ENCODE measurements at regions not wholly inside any gene's neighbourhood (a gene's known extent, or its start where the extent isn't known, plus 50 kb on each side); places are given as distances from the start of the nearest gene placed in this dataset.
"Not testable (repeated sequence)": the region's sequence is repeated elsewhere in the genome, so short reads cannot be mapped to it uniquely, and the experiment has no call there.

GRCh38 chr4:49154308-49155103, 168.4 kb downstream of the CWH43 start:
- peak; percentile 21 to 68 for DNase-seq

DNA sequence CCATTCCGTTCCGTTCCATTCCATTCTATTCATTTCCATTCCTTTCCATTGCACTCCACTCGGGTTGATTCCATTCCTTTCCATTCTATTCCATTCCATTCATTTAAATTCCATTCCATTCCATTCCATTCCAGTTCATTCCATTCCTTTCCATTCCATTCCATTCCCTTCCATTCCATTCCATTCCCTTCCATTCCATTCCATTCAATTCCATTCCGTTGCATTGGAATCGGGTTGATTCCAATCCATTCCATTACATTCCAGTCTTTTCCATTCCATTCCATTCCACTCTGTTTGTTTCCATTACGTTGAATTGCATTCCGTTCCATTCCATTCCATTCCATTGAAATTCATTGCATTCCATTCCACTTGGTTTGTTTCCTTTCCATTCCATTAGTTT, 169.2 kb downstream of the CWH43 start:
- DNase-seq: not testable (repeated sequence)

- DNase-seq: not testable (repeated sequence)
Observed at GRCh38 chr4:49156309-49156708, 170.2 kb downstream of the CWH43 start.

GRCh38 chr4:49157630-49158029, 171.6 kb downstream of the CWH43 start:
- DNase-seq: not testable (repeated sequence)

GRCh38 chr4:49161111-49161541, 175.1 kb downstream of the CWH43 start:
- not testable (repeated sequence) for DNase-seq

DNA sequence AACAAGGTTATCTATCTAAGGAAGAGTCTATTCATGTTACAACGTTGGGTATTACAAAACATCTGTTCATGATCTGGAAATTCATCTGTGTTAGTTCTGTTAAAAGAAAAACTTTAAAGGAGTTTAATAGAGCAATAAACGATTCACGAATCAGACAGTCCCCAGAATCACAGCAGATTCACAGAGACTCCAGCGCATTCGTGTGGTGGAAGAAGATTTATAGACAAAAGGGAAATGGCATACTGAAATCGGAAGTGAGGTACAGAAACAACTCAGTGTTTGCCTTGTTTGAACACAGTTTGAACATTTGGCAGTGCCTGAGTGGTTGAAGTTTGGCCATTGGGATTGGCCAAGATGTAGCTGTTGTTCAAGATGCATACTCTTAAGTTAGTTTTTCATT, 178.8 kb downstream of the CWH43 start:
- DNase-seq: not testable (repeated sequence)

- DNase-seq: not testable (repeated sequence)
Observed at GRCh38 chr4:49177847-49178246, 191.8 kb downstream of the CWH43 start.

- DNase-seq: not testable (repeated sequence)
Observed at GRCh38 chr4:49181088-49181487, 195.0 kb downstream of the CWH43 start.

GRCh38 chr4:49211396-49212194, 225.5 kb downstream of the CWH43 start:
- DNase-seq: not testable (repeated sequence)

DNA sequence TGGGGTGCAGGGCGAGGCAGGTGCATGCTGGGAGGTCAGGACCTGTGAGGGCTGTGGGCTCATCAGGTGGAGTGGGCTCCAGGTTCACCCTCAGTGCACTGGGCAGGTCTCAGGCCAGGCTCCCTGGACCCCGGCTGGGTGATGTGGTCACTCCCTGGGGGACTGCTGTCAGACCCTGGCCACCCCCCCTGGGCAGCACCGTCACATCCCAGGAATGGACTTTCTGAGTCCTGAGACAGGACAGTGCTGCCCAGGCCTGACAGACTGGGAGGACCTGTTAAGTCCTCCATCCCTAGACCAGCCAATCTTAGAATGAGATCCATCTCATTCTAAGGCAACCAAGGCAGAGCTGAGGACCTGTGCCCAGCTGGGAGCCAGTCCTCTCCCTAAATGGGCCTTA, 227.2 kb downstream of the CWH43 start:
- not testable (repeated sequence) for DNase-seq

- DNase-seq: not testable (repeated sequence)
Observed at GRCh38 chr4:49213750-49214149, 227.7 kb downstream of the CWH43 start.

GRCh38 chr4:49214453-49215081, 228.5 kb downstream of the CWH43 start:
- not testable (repeated sequence) for DNase-seq

- not testable (repeated sequence) for DNase-seq
Observed at GRCh38 chr4:49215082-49215479, 229.0 kb downstream of the CWH43 start.

DNA sequence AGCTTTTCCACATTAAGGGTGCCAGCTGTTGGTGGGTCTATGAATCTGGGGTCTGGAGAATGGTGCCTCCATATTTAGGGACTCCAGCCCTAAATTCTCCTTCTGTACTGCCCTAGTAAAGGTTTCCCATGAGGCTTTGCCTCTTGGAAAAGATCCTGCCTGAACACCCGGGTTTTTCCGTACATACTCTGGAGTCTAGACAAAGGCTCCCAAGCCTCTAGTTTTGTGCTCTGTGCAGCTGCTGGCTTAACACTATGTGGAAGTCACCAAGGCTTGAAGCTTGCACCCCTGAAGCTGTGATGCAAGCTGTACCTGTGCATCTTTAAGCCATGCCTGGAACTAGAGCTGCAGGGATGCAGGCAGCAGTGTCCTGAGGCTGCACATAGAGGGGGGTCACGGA, 230.5 kb downstream of the CWH43 start:
- not testable (repeated sequence) for DNase-seq

DNA sequence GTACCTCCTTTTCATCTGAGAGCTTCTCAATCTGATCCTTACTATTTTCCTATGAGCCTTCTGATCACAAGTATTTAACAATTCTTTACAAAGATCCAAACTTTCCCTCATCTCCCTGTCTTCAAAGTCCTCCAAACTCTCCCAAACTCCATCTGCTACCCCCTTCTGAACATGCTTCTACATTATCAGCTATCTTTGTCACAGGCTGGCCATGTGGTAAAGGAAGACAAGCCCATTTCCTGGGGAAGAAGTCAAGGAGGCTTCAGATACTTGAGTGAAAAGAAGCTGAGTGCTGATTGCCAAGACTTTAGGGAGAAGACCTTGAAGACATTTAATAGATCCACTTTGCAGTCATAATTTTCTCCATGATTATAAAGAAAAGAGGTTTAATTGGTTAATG, 231.4 kb downstream of the CWH43 start:
- no peak for DNase-seq

- DNase-seq: not testable (repeated sequence)
Observed at GRCh38 chr4:49218094-49218493, 232.0 kb downstream of the CWH43 start.

GRCh38 chr4:49218931-49219330, 232.9 kb downstream of the CWH43 start:
- DNase-seq: not testable (repeated sequence)

GRCh38 chr4:49219489-49220225, 233.6 kb downstream of the CWH43 start:
- DNase-seq: not testable (repeated sequence)

GRCh38 chr4:49221209-49221608, 235.1 kb downstream of the CWH43 start:
- DNase-seq: no peak

DNA sequence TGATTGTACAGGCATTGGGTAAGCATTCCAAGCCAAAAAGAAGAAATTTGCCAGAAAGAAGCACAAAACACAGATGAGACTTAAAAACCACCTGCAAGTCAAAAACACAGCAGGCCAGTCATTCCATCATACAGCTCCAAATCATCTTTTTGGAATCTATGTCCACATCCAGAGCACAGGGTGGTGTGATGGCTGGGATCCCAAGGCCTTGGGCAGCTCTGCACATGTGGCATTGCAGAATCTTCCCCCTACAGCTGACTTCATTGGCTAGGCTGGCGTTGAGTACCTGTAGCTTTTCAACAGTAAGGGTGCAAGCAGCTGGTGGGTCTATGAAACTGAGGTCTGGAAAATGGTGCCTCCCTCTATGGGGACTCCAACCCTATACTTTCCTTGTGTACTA, 236.7 kb downstream of the CWH43 start:
- not testable (repeated sequence) for DNase-seq

DNA sequence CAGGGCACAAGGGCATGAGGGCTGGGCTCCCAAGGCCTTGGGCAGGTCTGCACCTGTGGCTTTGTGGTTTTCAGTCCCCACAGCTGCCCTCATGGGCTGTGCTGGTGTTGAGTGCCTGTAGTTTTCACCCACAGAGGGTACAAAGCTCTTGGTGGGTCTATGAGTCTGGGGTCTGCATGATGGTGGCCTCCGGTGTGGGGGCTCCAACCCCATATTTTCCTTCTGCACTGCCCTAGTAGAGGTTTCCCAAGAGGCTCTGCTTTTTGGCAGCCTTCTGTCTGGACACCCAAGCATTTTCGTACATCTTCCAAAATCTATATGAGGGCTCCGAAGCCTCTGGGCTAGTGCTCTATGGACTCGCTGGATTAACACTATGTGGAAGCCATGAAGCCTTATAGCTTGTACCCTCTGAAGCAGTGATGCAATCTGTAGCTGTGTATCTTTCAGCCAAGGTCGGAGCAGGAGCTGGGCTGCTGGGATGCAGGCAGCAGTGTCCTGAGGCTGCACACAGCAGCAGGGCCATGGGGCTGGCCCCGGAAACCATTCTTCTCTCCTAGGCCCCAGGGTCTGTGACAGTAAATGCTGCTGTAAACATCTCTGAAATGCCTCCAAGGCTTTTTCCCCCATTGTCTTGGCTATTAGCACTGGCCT, 240.3 kb downstream of the CWH43 start:
- DNase-seq: not testable (repeated sequence)

DNA sequence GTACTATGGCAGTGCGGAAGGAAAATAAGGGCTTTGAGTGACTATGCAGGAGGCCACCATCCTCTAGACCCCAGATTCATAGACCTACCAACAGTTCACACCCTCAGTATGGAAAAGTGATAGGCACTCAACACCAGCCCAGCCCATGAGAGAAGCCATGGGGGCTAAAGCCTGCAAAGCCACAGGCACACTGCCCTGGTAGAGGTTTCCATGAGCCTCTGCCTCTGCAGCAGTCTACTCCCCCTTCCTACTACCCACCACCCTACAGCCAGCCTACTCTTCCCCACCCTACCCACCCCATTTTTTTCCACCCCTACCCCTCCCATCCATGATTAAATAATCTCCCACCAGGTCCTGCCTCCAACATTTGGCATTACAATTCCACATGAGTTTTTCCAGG, 241.9 kb downstream of the CWH43 start:
- not testable (repeated sequence) for DNase-seq

Measured in inflammatory macrophage (primary cell).